Natural killer cell (primary cell): ENCODE measurements at regions not wholly inside any gene's neighbourhood (a gene's known extent, or its start where the extent isn't known, plus 50 kb on each side); places are given as distances from the start of the nearest gene placed in this dataset.

ENCODE experiments used
- ATAC-seq, 3 donors: fragments of 150-1000 bp in 2 of 3; fragments of 200-7000 bp in 1 of 3; cut with Tn5 transposase; 1 replicate in 1 of 3; 2 replicates in 2 of 3; pipeline ENCODE4 v1.10.0; 2021; ENCODE audit warnings: mild to moderate bottlenecking in 2 of 3, moderate library complexity in 2 of 3
- DNase-seq, 2 donors: peaks; one replicate each; pipeline versions ENCODE4 v3.0.0 to v3.0.0-alpha.2; 2013 to 2021; ENCODE audit warnings: mixed read lengths in 1 of 2
- H3K27ac ChIP-seq: one replicate; pipeline ENCODE4 v1.5.1; 2013; ENCODE audit warnings: mild to moderate bottlenecking, low read length
- H3K27me3 ChIP-seq: one replicate; pipeline ENCODE4 v1.6.1; 2013; ENCODE audit warnings: low read length; ENCODE audit not compliant: control insufficient read depth, insufficient read depth
- H3K36me3 ChIP-seq: one replicate; pipeline ENCODE4 v1.6.1; 2013; ENCODE audit warnings: low read length; ENCODE audit not compliant: control insufficient read depth, insufficient read depth
- H3K4me1 ChIP-seq: one replicate; pipeline ENCODE4 v1.6.1; 2013; ENCODE audit warnings: low read length; ENCODE audit not compliant: control insufficient read depth, insufficient read depth
- H3K4me3 ChIP-seq: one replicate; pipeline ENCODE4 v1.5.1; 2013; ENCODE audit warnings: low read length
- H3K9me3 ChIP-seq: one replicate; pipeline ENCODE4 v1.6.1; 2013; ENCODE audit warnings: low read length; ENCODE audit not compliant: control insufficient read depth, insufficient read depth
- H3K27ac Mint-ChIP-seq, 2 donors: one replicate each; pipeline ENCODE4 v1.8.0; 2022; ENCODE audit warnings: mild to moderate bottlenecking in 2 of 2, mixed read lengths in 2 of 2, moderate library complexity in 1 of 2
- H3K27me3 Mint-ChIP-seq, 2 donors: one replicate each; pipeline ENCODE4 v1.8.0; 2022; ENCODE audit warnings: low read depth in 2 of 2, mixed read lengths in 2 of 2
- H3K36me3 Mint-ChIP-seq: one replicate; pipeline ENCODE4 v1.8.0; 2022; ENCODE audit warnings: mixed read lengths
- H3K4me1 Mint-ChIP-seq, 2 donors: one replicate each; pipeline ENCODE4 v1.8.0; 2022; ENCODE audit warnings: mixed read lengths in 2 of 2
- H3K4me3 Mint-ChIP-seq: one replicate; pipeline ENCODE4 v1.8.0; 2022; ENCODE audit warnings: mild to moderate bottlenecking, moderate library complexity, mixed read lengths
- H3K9me3 Mint-ChIP-seq, 2 donors: one replicate each; pipeline ENCODE4 v1.8.0; 2022; ENCODE audit warnings: mixed read lengths in 2 of 2
- WGBS: methylation state at CpG from one replicate; pipeline ENCODE4 v1.1.7; 2013; ENCODE audit warnings: missing lambda C conversion rate; ENCODE audit not compliant: insufficient coverage; 5-methylcytosine and 5-hydroxymethylcytosine counted together
- intact Hi-C: fragments of 100-400 bp; cut with micrococcal nuclease; formaldehyde crosslinking; loops from one replicate; pipeline ENCODE4 v1.14.2; 2022
- TF ChIP-seq, protein P1 (sequence below): fragments of 200-600 bp; IDR thresholded peaks from one replicate; pipeline ENCODE4 v1.8.0; 2022; ENCODE audit warnings: antibody characterized with exemption

- TF ChIP-seq, protein P1, sequence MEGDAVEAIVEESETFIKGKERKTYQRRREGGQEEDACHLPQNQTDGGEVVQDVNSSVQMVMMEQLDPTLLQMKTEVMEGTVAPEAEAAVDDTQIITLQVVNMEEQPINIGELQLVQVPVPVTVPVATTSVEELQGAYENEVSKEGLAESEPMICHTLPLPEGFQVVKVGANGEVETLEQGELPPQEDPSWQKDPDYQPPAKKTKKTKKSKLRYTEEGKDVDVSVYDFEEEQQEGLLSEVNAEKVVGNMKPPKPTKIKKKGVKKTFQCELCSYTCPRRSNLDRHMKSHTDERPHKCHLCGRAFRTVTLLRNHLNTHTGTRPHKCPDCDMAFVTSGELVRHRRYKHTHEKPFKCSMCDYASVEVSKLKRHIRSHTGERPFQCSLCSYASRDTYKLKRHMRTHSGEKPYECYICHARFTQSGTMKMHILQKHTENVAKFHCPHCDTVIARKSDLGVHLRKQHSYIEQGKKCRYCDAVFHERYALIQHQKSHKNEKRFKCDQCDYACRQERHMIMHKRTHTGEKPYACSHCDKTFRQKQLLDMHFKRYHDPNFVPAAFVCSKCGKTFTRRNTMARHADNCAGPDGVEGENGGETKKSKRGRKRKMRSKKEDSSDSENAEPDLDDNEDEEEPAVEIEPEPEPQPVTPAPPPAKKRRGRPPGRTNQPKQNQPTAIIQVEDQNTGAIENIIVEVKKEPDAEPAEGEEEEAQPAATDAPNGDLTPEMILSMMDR, result no peak
- H3K4me1 ChIP-seq, result no peaks in the 10 kb centered on the region
- H3K27me3 ChIP-seq, result peaks cover 7% of the 10 kb centered on the region
- Mint-ChIP-seq H3K9me3 (peaks cover 2% of the 10 kb centered on the region in 2 donors), H3K4me1 (peaks cover 0 to 4% of the 10 kb centered on the region in 2 donors), H3K27me3 (peaks cover 12 to 16% of the 10 kb centered on the region in 2 donors), H3K36me3 (no peaks in the 10 kb centered on the region), H3K4me3 (no peak overlapping the region), H3K27ac (no peak overlapping the region)
- no peaks in the 10 kb centered on the region for H3K9me3 ChIP-seq
- no peak for ATAC-seq
- 6% methylated on average over 5 of the region's 5 CpGs for WGBS
- intact Hi-C loops, result no loop called here
- no peak overlapping the region for H3K4me3 ChIP-seq
- DNase-seq, result no peak
- H3K27ac ChIP-seq, result no peak overlapping the region
- H3K36me3 ChIP-seq, result no peaks in the 10 kb centered on the region
Observed at GRCh38 chr7:54823776-54824175, 64.8 kb upstream of the SEC61G start.

- H3K4me1 Mint-ChIP-seq, result peaks cover 0 to 4% of the 10 kb centered on the region in 2 donors
- Histone ChIP-seq H3K27ac (no peak overlapping the region), H3K36me3 (no peaks in the 10 kb centered on the region), H3K9me3 (no peaks in the 10 kb centered on the region), H3K27me3 (peaks cover 7% of the 10 kb centered on the region), H3K4me1 (no peaks in the 10 kb centered on the region), H3K4me3 (no peak overlapping the region)
- DNase-seq, result no peak
- WGBS, result 90% methylated on average over 1 of the region's 1 CpG
- no peak overlapping the region for H3K4me3 Mint-ChIP-seq
- no peak for ATAC-seq
- H3K36me3 Mint-ChIP-seq, result no peaks in the 10 kb centered on the region
- peaks cover 2% of the 10 kb centered on the region in 2 donors for H3K9me3 Mint-ChIP-seq
- TF ChIP-seq, protein P1, result no peak
- H3K27ac Mint-ChIP-seq, result no peak overlapping the region
- intact Hi-C loops, result no loop called here
- H3K27me3 Mint-ChIP-seq, result peaks cover 12 to 16% of the 10 kb centered on the region in 2 donors
Observed at GRCh38 chr7:54824655-54825054, 65.6 kb upstream of the SEC61G start.

DNA sequence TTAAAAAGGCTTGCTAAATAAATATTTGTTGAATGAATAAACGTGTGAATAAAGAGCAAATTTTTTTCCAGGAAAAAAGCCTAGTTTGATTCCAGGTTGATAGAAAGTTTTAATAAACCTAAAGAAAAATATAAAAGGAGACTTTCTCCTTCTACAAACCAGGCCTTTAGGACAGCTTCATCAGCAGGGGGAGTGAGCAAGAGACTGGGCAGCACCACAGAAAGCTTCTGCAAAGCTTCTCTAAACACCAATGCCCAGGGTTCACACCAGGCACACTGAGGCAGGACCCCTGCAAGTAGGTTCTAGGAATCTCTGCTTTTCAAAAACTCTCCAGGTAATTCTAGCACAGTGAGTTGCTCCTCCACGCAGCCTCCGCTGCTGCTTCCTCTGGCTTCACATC is 66.4 kb upstream of the SEC61G start:
- WGBS, result 94% methylated on average over 2 of the region's 3 CpGs
- Mint-ChIP-seq H3K27me3 (peaks cover 10 to 16% of the 10 kb centered on the region in 2 donors), H3K4me1 (peaks cover 0 to 4% of the 10 kb centered on the region in 2 donors), H3K27ac (no peak overlapping the region), H3K9me3 (peaks cover 2 to 4% of the 10 kb centered on the region in 2 donors), H3K36me3 (no peaks in the 10 kb centered on the region), H3K4me3 (no peak overlapping the region)
- DNase-seq (no peak), ATAC-seq (no peak)
- intact Hi-C loops, result no loop called here
- Histone ChIP-seq H3K36me3 (no peaks in the 10 kb centered on the region), H3K27ac (no peak overlapping the region), H3K4me3 (no peak overlapping the region), H3K9me3 (no peaks in the 10 kb centered on the region), H3K4me1 (no peaks in the 10 kb centered on the region), H3K27me3 (peaks cover 7% of the 10 kb centered on the region)
- TF ChIP-seq, protein P1, result no peak

GRCh38 chr7:54827734-54828133 is 68.7 kb upstream of the SEC61G start:
- peaks cover 0 to 4% of the 10 kb centered on the region in 2 donors for H3K4me1 Mint-ChIP-seq
- Histone ChIP-seq H3K4me1 (no peaks in the 10 kb centered on the region), H3K36me3 (no peaks in the 10 kb centered on the region), H3K9me3 (no peaks in the 10 kb centered on the region), H3K4me3 (no peak overlapping the region), H3K27me3 (peaks cover 7% of the 10 kb centered on the region), H3K27ac (no peak overlapping the region)
- H3K4me3 Mint-ChIP-seq, result no peak overlapping the region
- DNase-seq, result no peak
- H3K36me3 Mint-ChIP-seq, result no peaks in the 10 kb centered on the region
- TF ChIP-seq, protein P1, result no peak
- H3K9me3 Mint-ChIP-seq, result peaks cover 2 to 4% of the 10 kb centered on the region in 2 donors
- H3K27me3 Mint-ChIP-seq, result peaks cover 10 to 16% of the 10 kb centered on the region in 2 donors
- intact Hi-C loops, result no loop called here
- ATAC-seq, result no peak
- 48% methylated on average over 2 of the region's 4 CpGs for WGBS
- no peak overlapping the region for H3K27ac Mint-ChIP-seq
